Brain microvascular endothelial cell (primary cell): ENCODE measurements at regions not wholly inside any gene's neighbourhood (a gene's known extent, or its start where the extent isn't known, plus 50 kb on each side); places are given as distances from the start of the nearest gene placed in this dataset.

Experiments used
- DNase-seq: peaks from one replicate; pipeline ENCODE4 v3.0.0-alpha.2; 2020
- H3K27ac ChIP-seq: fragments of 250-450 bp; sonication (Bioruptor Pico); 2 replicates; pipeline ENCODE4 v1.5.1; 2020; ENCODE audit warnings: mild to moderate bottlenecking, moderate library complexity
- H3K27me3 ChIP-seq: fragments of 250-450 bp; sonication (Bioruptor Pico); replicated peaks from 2 replicates; pipeline ENCODE4 v1.5.1; 2020; ENCODE audit warnings: mild to moderate bottlenecking
- H3K36me3 ChIP-seq: fragments of 250-450 bp; sonication (Bioruptor Pico); replicated peaks from 2 replicates; pipeline ENCODE4 v1.5.1; 2020; ENCODE audit warnings: mild to moderate bottlenecking
- H3K4me3 ChIP-seq: 2 replicates; pipeline ENCODE4 v1.5.1; 2011; ENCODE audit warnings: low read depth, mild to moderate bottlenecking, control low read depth, low read length, moderate library complexity
- CTCF ChIP-seq: IDR thresholded peaks from 2 replicates; pipeline ENCODE4 v1.5.1; 2011; ENCODE audit warnings: low read depth, mild to moderate bottlenecking, moderate library complexity, low read length, control low read depth, inconsistent platforms; ENCODE audit errors: missing control alignments
- in situ Hi-C: cut with HindIII; loops from 2 replicates; pipeline ENCODE4 v1.10.0; 2017; ENCODE audit warnings: low sequenced_read_pairs, low pct_ligation_motif_present

DNA sequence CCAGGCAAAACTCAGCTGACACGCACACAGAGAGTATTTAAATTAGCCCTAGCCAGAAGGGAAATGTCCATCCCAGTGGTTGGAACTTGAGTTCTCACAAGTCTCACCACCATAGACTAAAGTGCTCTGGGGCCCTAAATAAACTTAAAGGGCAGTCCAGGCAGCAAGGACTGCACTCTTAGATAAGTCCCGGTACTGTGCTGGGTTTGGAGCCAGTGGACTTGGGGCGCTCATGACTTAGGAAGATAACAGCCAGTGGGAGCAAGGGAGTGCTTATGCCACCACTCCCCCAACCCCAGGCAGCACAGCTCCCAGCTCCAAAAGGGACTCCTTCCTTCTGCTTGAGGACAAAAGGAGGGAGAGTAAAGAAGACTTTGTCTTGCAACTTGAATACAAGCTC is 319.5 kb upstream of the GPR149 start:
- in situ Hi-C loops: no loop called here
- TF ChIP-seq CTCF: no peak
- Histone ChIP-seq H3K27ac (no peak overlapping the region), H3K36me3 (no peaks in the 10 kb centered on the region), H3K4me3 (no peak overlapping the region), H3K27me3 (no peaks in the 10 kb centered on the region)
- no peak for DNase-seq

- in situ Hi-C loops: no loop called here
- H3K36me3 ChIP-seq: no peaks in the 10 kb centered on the region
- TF ChIP-seq CTCF: peak; percentile 48
- H3K4me3 ChIP-seq: no peak overlapping the region
- H3K27ac ChIP-seq: no peak overlapping the region
- no peak for DNase-seq
- H3K27me3 ChIP-seq: no peaks in the 10 kb centered on the region
Observed at GRCh38 chr3:154745929-154746328, 315.9 kb upstream of the GPR149 start.

- H3K36me3 ChIP-seq: no peaks in the 10 kb centered on the region
- in situ Hi-C loops: no loop called here
- no peak overlapping the region for H3K4me3 ChIP-seq
- H3K27ac ChIP-seq: no peak overlapping the region
- no peak for DNase-seq
- H3K27me3 ChIP-seq: no peaks in the 10 kb centered on the region
- TF ChIP-seq CTCF: no peak
Observed at GRCh38 chr3:154745122-154745521, 315.1 kb upstream of the GPR149 start.

DNA sequence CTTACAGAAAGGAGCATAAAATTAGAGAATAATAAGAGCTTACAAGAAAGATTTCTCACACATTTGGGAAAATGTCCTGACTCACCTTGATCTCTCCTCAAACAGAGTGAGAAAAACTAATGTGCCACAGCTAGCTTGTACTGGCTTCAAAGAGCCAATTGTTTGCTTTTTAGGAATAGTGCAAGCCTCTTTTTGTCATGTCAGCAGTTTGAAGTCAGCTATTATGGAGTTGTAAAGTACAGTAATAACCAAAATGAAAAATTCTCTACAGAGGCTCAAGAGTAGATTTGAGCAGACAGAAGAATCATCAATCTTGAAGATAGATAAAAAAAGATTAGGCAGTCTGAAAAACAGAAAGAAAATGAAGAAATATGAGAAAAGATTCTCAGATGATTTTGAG is 313.4 kb upstream of the GPR149 start:
- in situ Hi-C loops: no loop called here
- no peak overlapping the region for H3K4me3 ChIP-seq
- no peaks in the 10 kb centered on the region for H3K36me3 ChIP-seq
- no peaks in the 10 kb centered on the region for H3K27me3 ChIP-seq
- DNase-seq: no peak
- TF ChIP-seq CTCF: no peak
- no peak overlapping the region for H3K27ac ChIP-seq

DNA sequence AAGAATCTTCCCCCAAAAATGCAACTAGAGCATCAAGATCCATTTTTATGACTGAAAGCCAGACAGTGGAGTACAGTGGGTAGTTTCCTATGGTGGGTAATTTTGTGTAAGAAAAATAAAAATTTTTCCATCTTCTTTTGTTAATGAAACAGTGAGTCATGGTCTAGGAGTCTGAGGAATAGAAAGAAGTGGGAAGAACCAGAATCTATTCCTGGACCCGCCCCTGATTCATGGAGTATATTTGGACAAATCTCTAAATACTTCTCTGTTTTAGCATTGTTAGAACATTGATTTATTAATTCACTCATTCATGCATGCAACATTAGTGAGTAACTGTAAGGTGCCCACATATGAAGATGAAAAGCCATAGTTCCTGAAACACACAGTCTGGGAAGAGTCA is 304.5 kb upstream of the GPR149 start:
- no peak for DNase-seq
- in situ Hi-C loops: no loop called here
- Histone ChIP-seq H3K4me3 (no peak overlapping the region), H3K27ac (no peak overlapping the region), H3K27me3 (no peaks in the 10 kb centered on the region), H3K36me3 (no peaks in the 10 kb centered on the region)
- TF ChIP-seq CTCF: no peak

- no peaks in the 10 kb centered on the region for H3K27me3 ChIP-seq
- in situ Hi-C loops: no loop called here
- no peaks in the 10 kb centered on the region for H3K36me3 ChIP-seq
- TF ChIP-seq CTCF: no peak
- H3K27ac ChIP-seq: no peak overlapping the region
- DNase-seq: no peak
- H3K4me3 ChIP-seq: no peak overlapping the region
Observed at GRCh38 chr3:154730186-154730585, 300.2 kb upstream of the GPR149 start.
